GM12864 (cell line): ENCODE measurements at regions not wholly inside any gene's neighbourhood (a gene's known extent, or its start where the extent isn't known, plus 50 kb on each side); places are given as distances from the start of the nearest gene placed in this dataset.

Experiments used
- DNase-seq: peaks from one replicate; pipeline ENCODE4 v3.0.0-alpha.2; 2011; ENCODE audit warnings: low read depth
- H3K4me3 ChIP-seq: 2 replicates; pipeline ENCODE4 v1.5.1; 2011; ENCODE audit warnings: mild to moderate bottlenecking, low read depth, low read length, control low read depth
- TF ChIP-seq, protein P1 (sequence below): IDR thresholded peaks from 2 replicates; pipeline ENCODE4 v1.5.1; 2011; ENCODE audit warnings: low read depth, mild to moderate bottlenecking, moderate library complexity, low read length, control low read depth, inconsistent platforms; ENCODE audit errors: missing control alignments

DNA sequence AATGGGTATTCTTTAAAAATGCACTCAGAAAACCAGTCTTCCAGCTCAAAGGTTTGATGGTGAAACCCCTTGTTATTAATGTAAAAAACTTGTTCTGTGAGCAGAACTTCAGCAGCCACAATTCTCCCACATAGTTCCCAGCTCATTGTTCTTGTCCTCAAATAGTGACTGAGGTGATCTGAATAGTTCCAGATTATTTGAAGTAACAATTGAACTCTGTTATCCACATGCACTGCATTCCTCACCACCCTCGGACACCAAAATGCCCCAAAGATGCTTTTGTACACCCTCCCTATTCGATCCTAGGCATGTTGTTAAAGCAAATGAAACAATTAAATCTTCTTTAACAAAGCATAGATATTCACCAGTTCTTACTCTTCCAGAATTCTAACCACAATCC, 2186.8 kb upstream of the CELF4 start:
- DNase-seq = no peak
- TF ChIP-seq, protein P1, sequence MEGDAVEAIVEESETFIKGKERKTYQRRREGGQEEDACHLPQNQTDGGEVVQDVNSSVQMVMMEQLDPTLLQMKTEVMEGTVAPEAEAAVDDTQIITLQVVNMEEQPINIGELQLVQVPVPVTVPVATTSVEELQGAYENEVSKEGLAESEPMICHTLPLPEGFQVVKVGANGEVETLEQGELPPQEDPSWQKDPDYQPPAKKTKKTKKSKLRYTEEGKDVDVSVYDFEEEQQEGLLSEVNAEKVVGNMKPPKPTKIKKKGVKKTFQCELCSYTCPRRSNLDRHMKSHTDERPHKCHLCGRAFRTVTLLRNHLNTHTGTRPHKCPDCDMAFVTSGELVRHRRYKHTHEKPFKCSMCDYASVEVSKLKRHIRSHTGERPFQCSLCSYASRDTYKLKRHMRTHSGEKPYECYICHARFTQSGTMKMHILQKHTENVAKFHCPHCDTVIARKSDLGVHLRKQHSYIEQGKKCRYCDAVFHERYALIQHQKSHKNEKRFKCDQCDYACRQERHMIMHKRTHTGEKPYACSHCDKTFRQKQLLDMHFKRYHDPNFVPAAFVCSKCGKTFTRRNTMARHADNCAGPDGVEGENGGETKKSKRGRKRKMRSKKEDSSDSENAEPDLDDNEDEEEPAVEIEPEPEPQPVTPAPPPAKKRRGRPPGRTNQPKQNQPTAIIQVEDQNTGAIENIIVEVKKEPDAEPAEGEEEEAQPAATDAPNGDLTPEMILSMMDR = no peak
- no peak overlapping the region for H3K4me3 ChIP-seq

DNA sequence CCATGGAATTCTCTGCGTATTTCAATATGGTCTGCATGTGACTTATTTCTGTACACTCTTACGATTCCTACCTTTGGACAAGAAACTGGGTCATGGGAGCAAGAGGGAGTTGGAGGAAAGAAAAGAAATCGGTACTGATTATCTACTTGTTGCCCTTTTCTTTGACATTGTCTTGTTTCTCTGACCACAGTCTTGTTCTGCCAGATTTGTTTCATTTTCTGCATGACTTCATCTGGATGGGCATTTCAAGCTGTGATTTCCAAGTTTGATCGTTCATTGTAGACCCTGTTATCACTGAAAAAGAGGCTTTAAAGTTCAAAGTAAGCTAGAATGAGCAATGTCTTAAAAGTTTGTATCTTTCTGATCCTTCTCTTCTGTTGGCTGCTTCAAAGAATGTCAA, 2186.3 kb upstream of the CELF4 start:
- TF ChIP-seq, protein P1 = no peak
- DNase-seq = no peak
- H3K4me3 ChIP-seq = no peak overlapping the region

DNA sequence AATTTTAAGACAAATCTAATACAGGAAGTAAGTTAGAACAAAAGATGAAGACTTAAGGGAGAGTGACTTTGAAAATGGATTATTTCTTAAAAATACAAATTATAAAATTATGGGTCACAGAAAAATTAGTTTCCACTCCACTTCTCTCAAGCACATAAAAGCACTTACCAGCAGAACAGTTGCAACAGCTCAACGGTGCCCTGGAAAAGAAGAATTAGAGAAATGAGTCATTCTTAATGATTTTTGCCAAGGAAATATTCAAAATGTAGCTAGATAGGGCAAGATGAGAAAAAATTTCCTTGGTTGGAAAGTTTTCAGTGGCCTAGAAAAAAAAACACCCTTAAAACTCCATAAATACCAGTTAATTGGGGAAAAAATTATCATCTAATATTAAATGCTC, 2185.6 kb upstream of the CELF4 start:
- TF ChIP-seq, protein P1 = no peak
- DNase-seq = no peak
- no peak overlapping the region for H3K4me3 ChIP-seq

DNA sequence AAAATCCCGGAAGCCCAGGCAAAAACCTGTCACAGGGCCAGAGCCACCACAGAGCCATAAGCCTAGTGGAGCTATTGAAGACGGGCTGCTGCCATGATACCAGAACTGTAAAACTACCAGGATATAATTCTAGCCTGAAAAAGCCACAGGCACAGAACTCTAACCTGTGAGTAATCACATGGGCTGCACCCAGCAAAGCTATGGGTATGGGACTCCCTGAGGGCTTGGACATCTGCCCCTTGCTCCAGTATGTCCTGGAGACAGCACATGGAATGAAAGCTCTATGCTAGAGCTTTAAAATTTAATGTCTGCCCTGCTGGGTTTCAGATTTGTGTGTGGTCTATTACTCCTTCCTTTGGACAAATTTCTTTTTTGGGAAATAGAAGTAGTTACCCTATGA, 2183.6 kb upstream of the CELF4 start:
- H3K4me3 ChIP-seq = no peak overlapping the region
- no peak for DNase-seq
- TF ChIP-seq, protein P1 = no peak

DNA sequence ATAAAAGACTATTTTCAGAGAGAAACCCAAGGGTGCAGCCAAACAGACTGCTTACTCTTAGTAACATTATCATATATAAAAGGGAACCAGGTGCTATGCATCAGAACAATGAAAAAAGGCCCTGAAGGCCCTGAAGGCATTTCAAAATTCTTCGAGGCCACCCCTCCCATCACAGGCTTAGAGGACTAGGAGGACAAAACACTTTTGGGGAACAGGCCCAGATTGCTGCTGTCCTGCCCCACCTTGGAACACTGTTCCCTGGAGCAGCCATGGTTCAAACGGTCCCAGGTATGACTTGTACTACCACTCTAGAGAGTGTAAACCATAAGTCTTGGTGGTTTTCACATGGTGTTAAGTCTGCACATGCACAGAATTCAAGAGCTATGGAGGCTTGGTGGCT, 2183.1 kb upstream of the CELF4 start:
- TF ChIP-seq, protein P1 = no peak
- DNase-seq = no peak
- H3K4me3 ChIP-seq = no peak overlapping the region

DNA sequence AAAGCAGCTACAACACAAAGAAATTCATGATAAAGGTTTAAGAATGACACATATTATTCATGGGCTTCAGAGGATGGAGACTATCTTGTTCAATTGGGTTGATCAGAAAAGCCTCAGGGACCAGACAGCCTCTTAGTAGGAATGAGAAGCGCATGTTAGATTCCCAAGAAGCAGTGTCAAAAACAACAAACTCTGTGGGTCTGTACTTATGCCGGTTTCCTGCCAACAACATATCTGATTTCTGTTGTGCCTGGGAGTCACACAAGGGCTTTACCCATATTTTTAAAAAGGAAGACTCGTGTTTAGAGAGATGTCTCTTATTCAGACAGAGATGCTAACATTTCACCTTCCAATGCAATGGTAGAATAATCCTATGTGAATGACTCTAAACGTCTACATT, 2180.6 kb upstream of the CELF4 start:
- H3K4me3 ChIP-seq = no peak overlapping the region
- DNase-seq = no peak
- TF ChIP-seq, protein P1 = no peak

DNA sequence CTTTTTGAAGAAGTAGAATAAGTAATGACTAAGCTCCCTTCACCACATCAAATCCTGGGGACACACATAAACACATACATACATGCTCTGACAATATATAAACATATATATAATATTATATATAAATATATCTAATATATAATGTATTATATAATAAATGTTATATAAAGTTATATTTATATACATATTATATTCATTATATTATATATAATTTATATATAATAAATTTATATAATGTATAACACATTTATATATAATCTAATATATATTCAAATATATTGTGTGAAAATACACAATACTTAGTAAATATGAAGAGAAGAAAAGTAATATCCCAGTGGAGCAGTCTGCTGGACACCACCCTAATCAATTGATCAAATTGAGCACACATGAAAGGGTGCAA, 2177.9 kb upstream of the CELF4 start:
- TF ChIP-seq, protein P1 = no peak
- no peak for DNase-seq
- no peak overlapping the region for H3K4me3 ChIP-seq
